GM12874 (cell line): ENCODE measurements at regions not wholly inside any gene's neighbourhood (a gene's known extent, or its start where the extent isn't known, plus 50 kb on each side); places are given as distances from the start of the nearest gene placed in this dataset.

Experiments
- CTCF ChIP-seq: IDR thresholded peaks from 2 replicates; pipeline ENCODE4 v1.5.1; 2011; ENCODE audit warnings: low read depth, mild to moderate bottlenecking, control low read depth, low read length, moderate library complexity; ENCODE audit not compliant: insufficient read depth

GRCh38 chr2:158049129-158049855 lies 52.4 kb upstream of the UPP2 start:
- TF ChIP-seq CTCF = no peak

GRCh38 chr2:158048327-158048726 lies 53.3 kb upstream of the UPP2 start:
- TF ChIP-seq CTCF = no peak

GRCh38 chr2:158047156-158047611 lies 54.5 kb upstream of the UPP2 start:
- no peak for TF ChIP-seq CTCF

GRCh38 chr2:158046121-158046880 lies 55.4 kb upstream of the UPP2 start:
- no peak for TF ChIP-seq CTCF

GRCh38 chr2:158045362-158045761 lies 56.3 kb upstream of the UPP2 start:
- 0 out of 2 replicates have a peak, but pooled peaks have one; percentile 10 for TF ChIP-seq CTCF

- no peak for TF ChIP-seq CTCF
Measured at GRCh38 chr2:158043181-158043948, 58.3 kb upstream of the UPP2 start.

- no peak for TF ChIP-seq CTCF
Measured at GRCh38 chr2:158042666-158043065, 59.0 kb upstream of the UPP2 start.
